HepG2 (cell line): ENCODE measurements at regions not wholly inside any gene's neighbourhood (a gene's known extent, or its start where the extent isn't known, plus 50 kb on each side); places are given as distances from the start of the nearest gene placed in this dataset.
A peak's percentile ranks its signal among the peaks of the same experiment; 100 is the strongest.

ENCODE experiments used
- ARNT ChIP-seq: fragments of 450-650 bp; IDR thresholded peaks from 2 replicates; pipeline ENCODE4 v1.6.1; 2017
- ATF7 ChIP-seq, 2 experiments: fragments of 450-650 bp in 1 of 2; sonication (generic) in 1 of 2; formaldehyde crosslinking in 1 of 2; IDR thresholded peaks; 2 replicates each; pipeline versions ENCODE4 v1.4.0 to v1.6.1; 2016 to 2020; ENCODE audit warnings: antibody characterized with exemption in 1 of 2, mild to moderate bottlenecking in 1 of 2, missing genetic modification reagents in 1 of 2
- CREB3 ChIP-seq: sonication (generic); formaldehyde crosslinking; IDR thresholded peaks from 2 replicates; pipeline ENCODE4 v1.5.0; 2020; ENCODE audit warnings: missing genetic modification reagents
- GLI4 ChIP-seq: sonication (generic); formaldehyde crosslinking; IDR thresholded peaks from 2 replicates; pipeline ENCODE4 v1.5.1; 2020; ENCODE audit warnings: missing genetic modification reagents, mild to moderate bottlenecking, moderate library complexity, borderline replicate concordance
- ISX ChIP-seq: sonication (generic); formaldehyde crosslinking; conservative IDR thresholded peaks from 2 replicates; pipeline ENCODE4 v1.5.0; 2020; ENCODE audit warnings: missing genetic modification reagents
- KDM2A ChIP-seq: sonication (generic); formaldehyde crosslinking; IDR thresholded peaks from 2 replicates; pipeline ENCODE4 v1.4.0; 2020; ENCODE audit warnings: low read depth, missing genetic modification reagents, borderline replicate concordance
- MEIS1 ChIP-seq: sonication (generic); formaldehyde crosslinking; IDR thresholded peaks from 2 replicates; pipeline ENCODE4 v1.9.0; 2021; ENCODE audit warnings: mild to moderate bottlenecking, missing genetic modification reagents, moderate library complexity, borderline replicate concordance
- RFX1 ChIP-seq: fragments of 450-650 bp; IDR thresholded peaks from 2 replicates; pipeline ENCODE4 v1.6.1; 2017
- SMAD1 ChIP-seq: sonication (generic); formaldehyde crosslinking; IDR thresholded peaks from 2 replicates; pipeline ENCODE4 v1.4.0; 2020; ENCODE audit warnings: missing genetic modification reagents, low read depth, mild to moderate bottlenecking, borderline replicate concordance
- SUZ12 ChIP-seq: fragments of 150-350 bp; IDR thresholded peaks from 2 replicates; pipeline ENCODE4 v1.6.1; 2014; ENCODE audit warnings: low read depth, low read length
- TBL1XR1 ChIP-seq: fragments of 150-350 bp; IDR thresholded peaks from 2 replicates; pipeline ENCODE4 v1.6.1; 2014; ENCODE audit warnings: borderline replicate concordance, low read length; ENCODE audit not compliant: partially characterized antibody
- ZEB1 ChIP-seq: IDR thresholded peaks from 2 replicates; pipeline ENCODE4 v1.6.1; 2012; ENCODE audit warnings: mild to moderate bottlenecking, low read depth, inconsistent platforms; ENCODE audit not compliant: insufficient replicate concordance
- ZFP36 ChIP-seq: fragments of 150-350 bp; IDR thresholded peaks from 2 replicates; pipeline ENCODE4 v1.6.1; 2018; ENCODE audit warnings: borderline replicate concordance, low read length, low read depth; ENCODE audit not compliant: partially characterized antibody
- ZMYM3 ChIP-seq: sonication (generic); formaldehyde crosslinking; IDR thresholded peaks from 2 replicates; pipeline ENCODE4 v1.5.1; 2020; ENCODE audit warnings: mild to moderate bottlenecking, missing genetic modification reagents
- ZNF160 ChIP-seq: sonication (generic); formaldehyde crosslinking; IDR thresholded peaks from 2 replicates; pipeline ENCODE4 v1.8.0; 2022; ENCODE audit warnings: mild to moderate bottlenecking, inconsistent platforms, missing genetic modification reagents
- ZNF281 ChIP-seq: sonication (generic); formaldehyde crosslinking; IDR thresholded peaks from 2 replicates; pipeline ENCODE4 v1.4.0; 2020; ENCODE audit warnings: missing genetic modification reagents, borderline replicate concordance
- ZNF605 ChIP-seq: sonication (generic); formaldehyde crosslinking; IDR thresholded peaks from 2 replicates; pipeline ENCODE4 v1.8.0; 2022; ENCODE audit warnings: mild to moderate bottlenecking, missing genetic modification reagents
- ZNF614 ChIP-seq: IDR thresholded peaks from 2 replicates; pipeline ENCODE4 v1.6.1; 2018; ENCODE audit warnings: missing biosample characterization, missing genetic modification reagents, inconsistent platforms, borderline replicate concordance
- ZNF747 ChIP-seq: sonication (generic); formaldehyde crosslinking; IDR thresholded peaks from 2 replicates; pipeline ENCODE4 v1.8.1; 2023; ENCODE audit warnings: missing genetic modification reagents, mild to moderate bottlenecking, borderline replicate concordance
- TF ChIP-seq, protein P1 (sequence below): IDR thresholded peaks from 2 replicates; pipeline ENCODE4 v1.4.0; 2020; ENCODE audit warnings: mild to moderate bottlenecking, missing genetic modification reagents
- TF ChIP-seq, protein P2 (sequence below): IDR thresholded peaks from 2 replicates; pipeline ENCODE4 v1.6.1; 2016

GRCh38 chr2:222795450-222796357 is 65.1 kb upstream of the ACSL3 start (continued):
- TF ChIP-seq, protein P1, sequence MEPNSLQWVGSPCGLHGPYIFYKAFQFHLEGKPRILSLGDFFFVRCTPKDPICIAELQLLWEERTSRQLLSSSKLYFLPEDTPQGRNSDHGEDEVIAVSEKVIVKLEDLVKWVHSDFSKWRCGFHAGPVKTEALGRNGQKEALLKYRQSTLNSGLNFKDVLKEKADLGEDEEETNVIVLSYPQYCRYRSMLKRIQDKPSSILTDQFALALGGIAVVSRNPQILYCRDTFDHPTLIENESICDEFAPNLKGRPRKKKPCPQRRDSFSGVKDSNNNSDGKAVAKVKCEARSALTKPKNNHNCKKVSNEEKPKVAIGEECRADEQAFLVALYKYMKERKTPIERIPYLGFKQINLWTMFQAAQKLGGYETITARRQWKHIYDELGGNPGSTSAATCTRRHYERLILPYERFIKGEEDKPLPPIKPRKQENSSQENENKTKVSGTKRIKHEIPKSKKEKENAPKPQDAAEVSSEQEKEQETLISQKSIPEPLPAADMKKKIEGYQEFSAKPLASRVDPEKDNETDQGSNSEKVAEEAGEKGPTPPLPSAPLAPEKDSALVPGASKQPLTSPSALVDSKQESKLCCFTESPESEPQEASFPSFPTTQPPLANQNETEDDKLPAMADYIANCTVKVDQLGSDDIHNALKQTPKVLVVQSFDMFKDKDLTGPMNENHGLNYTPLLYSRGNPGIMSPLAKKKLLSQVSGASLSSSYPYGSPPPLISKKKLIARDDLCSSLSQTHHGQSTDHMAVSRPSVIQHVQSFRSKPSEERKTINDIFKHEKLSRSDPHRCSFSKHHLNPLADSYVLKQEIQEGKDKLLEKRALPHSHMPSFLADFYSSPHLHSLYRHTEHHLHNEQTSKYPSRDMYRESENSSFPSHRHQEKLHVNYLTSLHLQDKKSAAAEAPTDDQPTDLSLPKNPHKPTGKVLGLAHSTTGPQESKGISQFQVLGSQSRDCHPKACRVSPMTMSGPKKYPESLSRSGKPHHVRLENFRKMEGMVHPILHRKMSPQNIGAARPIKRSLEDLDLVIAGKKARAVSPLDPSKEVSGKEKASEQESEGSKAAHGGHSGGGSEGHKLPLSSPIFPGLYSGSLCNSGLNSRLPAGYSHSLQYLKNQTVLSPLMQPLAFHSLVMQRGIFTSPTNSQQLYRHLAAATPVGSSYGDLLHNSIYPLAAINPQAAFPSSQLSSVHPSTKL (CRISPR knock-in tag) = peak; percentile 96
- no peak for TF ChIP-seq ZNF614 (CRISPR knock-in tag)
- TF ChIP-seq ATF7 (IDR thresholded peaks at IDR 0.05) = no peak
- TF ChIP-seq ATF7 (CRISPR knock-in tag; IDR thresholded peaks at IDR 0.05) = peak; percentile 30; the same call in 1 of the 2 replicates
- peak; percentile 78 for TF ChIP-seq ZFP36
- no peak for TF ChIP-seq ZNF605 (CRISPR knock-in tag)
- no peak for TF ChIP-seq SUZ12
- TF ChIP-seq ZNF747 (CRISPR knock-in tag) = peak; percentile 68; the same call in 1 of the 2 replicates
- TF ChIP-seq ARNT = no peak
- TF ChIP-seq ZMYM3 = no peak
- TF ChIP-seq RFX1 = no peak
- TF ChIP-seq GLI4 (CRISPR knock-in tag) = no peak
- TF ChIP-seq ISX (CRISPR knock-in tag) = no peak
- peak; percentile 71 for TF ChIP-seq MEIS1 (CRISPR knock-in tag)
- no peak for TF ChIP-seq SMAD1 (CRISPR knock-in tag)
- TF ChIP-seq KDM2A (CRISPR knock-in tag) = no peak
- peak; percentile 94 for TF ChIP-seq TBL1XR1
- TF ChIP-seq CREB3 = no peak
- TF ChIP-seq, protein P2, sequence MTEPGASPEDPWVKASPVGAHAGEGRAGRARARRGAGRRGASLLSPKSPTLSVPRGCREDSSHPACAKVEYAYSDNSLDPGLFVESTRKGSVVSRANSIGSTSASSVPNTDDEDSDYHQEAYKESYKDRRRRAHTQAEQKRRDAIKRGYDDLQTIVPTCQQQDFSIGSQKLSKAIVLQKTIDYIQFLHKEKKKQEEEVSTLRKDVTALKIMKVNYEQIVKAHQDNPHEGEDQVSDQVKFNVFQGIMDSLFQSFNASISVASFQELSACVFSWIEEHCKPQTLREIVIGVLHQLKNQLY (CRISPR knock-in tag) = peak; percentile 91
- peak; percentile 92 for TF ChIP-seq ZEB1
- no peak for TF ChIP-seq ZNF160 (CRISPR knock-in tag)
- TF ChIP-seq ZNF281 (CRISPR knock-in tag) = peak; percentile 88
